Ovary (tissue), 7 donors: ENCODE measurements at regions not wholly inside any gene's neighbourhood (a gene's known extent, or its start where the extent isn't known, plus 50 kb on each side); places are given as distances from the start of the nearest gene placed in this dataset.

Experiments
- DNase-seq, 5 donors: peaks; one replicate each; pipeline ENCODE4 v3.0.0-alpha.2; 2019 to 2020
- H3K27ac ChIP-seq, 2 donors: fragments of 200-600 bp; one replicate each; pipeline versions ENCODE4 v1.5.1 to v1.8.0; 2019 to 2022
- H3K27me3 ChIP-seq: fragments of 200-600 bp; one replicate; pipeline ENCODE4 v1.8.0; 2022
- H3K36me3 ChIP-seq: fragments of 200-600 bp; sonication (generic); one replicate; pipeline ENCODE4 v1.5.1; 2019
- H3K4me1 ChIP-seq: one replicate; pipeline ENCODE4 v1.8.1; 2013; ENCODE audit warnings: mild to moderate bottlenecking, moderate library complexity; ENCODE audit not compliant: insufficient read depth
- H3K4me3 ChIP-seq: fragments of 200-600 bp; sonication (generic); one replicate; pipeline ENCODE4 v1.5.1; 2017
- H3K9me3 ChIP-seq, 2 donors: fragments of 200-600 bp in 1 of 2; sonication (generic) in 1 of 2; one replicate each; pipeline versions ENCODE4 v1.5.1 to v1.8.1; 2013 to 2019; ENCODE audit warnings: mild to moderate bottlenecking in 1 of 2, moderate library complexity in 1 of 2
- CTCF ChIP-seq, 3 donors: fragments of 450-650 bp in 2 of 3; fragments of 200-600 bp in 1 of 3; IDR thresholded peaks; one replicate each; pipeline versions ENCODE4 v1.5.1 to v1.8.0; 2016 to 2022; ENCODE audit warnings: antibody characterized with exemption in 3 of 3, mild to moderate bottlenecking in 1 of 3
- EP300 ChIP-seq: sonication (generic); formaldehyde crosslinking; IDR thresholded peaks from one replicate; pipeline ENCODE4 v1.6.1; 2017; ENCODE audit warnings: antibody characterized with exemption
- POLR2A ChIP-seq: fragments of 450-650 bp; IDR thresholded peaks from one replicate; pipeline ENCODE4 v1.6.1; 2017; ENCODE audit warnings: antibody characterized with exemption, mild to moderate bottlenecking, moderate library complexity
- WGBS, 3 donors: extraction: QIAGEN DNeasy Blood & Tissue Kit in 1 of 3; methylation state at CpG; one replicate each; pipeline versions ENCODE4 v1.1.5 to v1.1.7; 2013 to 2017; 5-methylcytosine and 5-hydroxymethylcytosine counted together
- intact Hi-C, 4 donors: fragments of 100-400 bp; cut with DNase I; formaldehyde crosslinking; loops; one replicate each; pipeline versions ENCODE4 v1.11.0 to v1.15.1; 2022 to 2023
- donor health status: DM: no; HTN: no; CAD: no; lungs with moderate emphysema.
- donor health status: DM: no; HTN: no; CAD: no.
- donor health status: Bipolar disorder and iron deficiency.
- donor health status: DM: no; HTN: no; CAD: no.
- donor health status: DM: yes; HTN: yes; CAD: no.

GRCh38 chr20:57918551-57918950, 208.7 kb upstream of the PMEPA1 start:
- TF ChIP-seq CTCF (IDR thresholded peaks at IDR 0.05) (no peak), EP300 (no peak), POLR2A (no peak)
- no peak for DNase-seq
- no peaks in the 10 kb centered on the region for H3K36me3 ChIP-seq
- no peaks in the 10 kb centered on the region for H3K9me3 ChIP-seq
- 83 to 97% (median 94%) methylated on average over 4 of the region's 4 CpGs for WGBS, 3 donors
- no peak overlapping the region for H3K27ac ChIP-seq
- intact Hi-C loops: no loop called here
- no peaks in the 10 kb centered on the region for H3K4me1 ChIP-seq
- H3K27me3 ChIP-seq: no peaks in the 10 kb centered on the region
- H3K4me3 ChIP-seq: no peak overlapping the region

- WGBS, 3 donors: 65 to 69% (median 66%) methylated on average over 4 of the region's 4 CpGs
- no peak for DNase-seq
- H3K4me3 ChIP-seq: no peak overlapping the region
- H3K9me3 ChIP-seq: no peaks in the 10 kb centered on the region
- intact Hi-C loops: no loop called here
- no peak overlapping the region for H3K27ac ChIP-seq
- H3K4me1 ChIP-seq: no peaks in the 10 kb centered on the region
- H3K27me3 ChIP-seq: no peaks in the 10 kb centered on the region
- H3K36me3 ChIP-seq: no peaks in the 10 kb centered on the region
- TF ChIP-seq EP300 (no peak), CTCF (IDR thresholded peaks at IDR 0.05) (no peak)
These were observed 204.4 kb upstream of the PMEPA1 start for GRCh38 chr20:57914205-57914604.

- 89 to 95% (median 94%) methylated on average over 12 of the region's 12 CpGs for WGBS, 3 donors
- Histone ChIP-seq H3K27me3 (no peaks in the 10 kb centered on the region), H3K4me1 (no peaks in the 10 kb centered on the region), H3K4me3 (no peak overlapping the region), H3K9me3 (no peaks in the 10 kb centered on the region), H3K36me3 (no peaks in the 10 kb centered on the region), H3K27ac (no peak overlapping the region)
- TF ChIP-seq EP300 (no peak), CTCF (IDR thresholded peaks at IDR 0.05) (no peak), POLR2A (no peak)
- no peak for DNase-seq
- intact Hi-C loops: no loop called here
These were observed 203.5 kb upstream of the PMEPA1 start for GRCh38 chr20:57913156-57913930.

GRCh38 chr20:57912227-57912582, 202.4 kb upstream of the PMEPA1 start:
- TF ChIP-seq POLR2A (no peak), CTCF (IDR thresholded peaks at IDR 0.05) (no peak), EP300 (no peak)
- Histone ChIP-seq H3K27ac (no peak overlapping the region), H3K27me3 (no peaks in the 10 kb centered on the region), H3K36me3 (no peaks in the 10 kb centered on the region), H3K4me3 (no peak overlapping the region), H3K4me1 (peaks cover under 1% of the 10 kb centered on the region), H3K9me3 (no peaks in the 10 kb centered on the region)
- WGBS, 3 donors: 20 to 31% (median 27%) methylated on average over 6 of the region's 6 CpGs
- intact Hi-C loops: no loop called here
- DNase-seq: no peak
